NCI-H1092 (cell line): ENCODE measurements at regions not wholly inside any gene's neighbourhood (a gene's known extent, or its start where the extent isn't known, plus 50 kb on each side); places are given as distances from the start of the nearest gene placed in this dataset.

ENCODE experiments used
- DNase-seq: peaks from one replicate; lab custom pipeline; 2025; lab: John Stamatoyannopoulos, UW

- DNase-seq, result no peak
These were observed 224.4 kb upstream of the GALNT17 start for GRCh38 chr7:70907259-70908247.

- DNase-seq, result no peak
These were observed 218.0 kb upstream of the GALNT17 start for GRCh38 chr7:70913924-70914323.

DNA sequence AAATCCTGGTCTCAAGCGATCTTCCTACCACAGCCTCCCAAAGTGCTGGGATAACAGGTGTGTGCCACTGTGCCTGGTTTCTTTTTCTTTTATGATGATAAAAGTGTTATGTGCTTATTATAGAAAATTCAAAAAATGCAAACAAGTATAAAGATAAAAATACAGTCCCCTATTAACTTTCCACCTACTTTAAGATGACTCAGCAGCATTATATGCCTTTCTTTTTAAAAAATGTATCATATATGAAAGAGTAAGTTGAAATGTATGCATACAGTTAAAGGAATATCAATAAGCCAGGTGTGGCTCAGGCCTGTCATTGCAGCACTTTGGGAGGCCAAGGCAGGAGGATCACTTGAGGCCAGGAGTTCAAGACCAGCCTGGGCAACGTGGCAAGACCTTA, 216.9 kb upstream of the GALNT17 start:
- no peak for DNase-seq

GRCh38 chr7:70919481-70920073, 212.4 kb upstream of the GALNT17 start:
- DNase-seq, result no peak

DNA sequence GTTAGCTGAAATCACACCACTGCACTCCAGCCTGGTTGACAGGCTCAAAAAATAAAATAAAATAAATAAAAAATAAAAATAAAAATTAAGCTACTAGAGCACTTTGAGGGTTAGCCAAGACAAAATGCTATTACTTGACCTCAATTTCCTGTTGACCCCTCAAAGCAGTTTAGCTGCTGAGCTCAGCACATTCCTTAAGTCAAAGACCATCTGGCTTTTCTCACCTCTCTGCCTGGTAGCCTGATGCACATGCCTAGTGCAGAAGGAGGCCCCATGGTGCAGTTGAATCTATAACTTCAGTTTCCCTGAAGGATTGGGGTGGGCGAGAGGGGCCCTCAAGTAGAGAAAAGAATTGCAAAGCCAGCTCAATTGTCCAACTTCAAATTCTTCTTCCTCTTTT, 211.1 kb upstream of the GALNT17 start:
- no peak for DNase-seq

- no peak for DNase-seq
These were observed 208.6 kb upstream of the GALNT17 start for GRCh38 chr7:70923181-70923845.

GRCh38 chr7:70925411-70926115, 206.4 kb upstream of the GALNT17 start:
- DNase-seq, result no peak

DNA sequence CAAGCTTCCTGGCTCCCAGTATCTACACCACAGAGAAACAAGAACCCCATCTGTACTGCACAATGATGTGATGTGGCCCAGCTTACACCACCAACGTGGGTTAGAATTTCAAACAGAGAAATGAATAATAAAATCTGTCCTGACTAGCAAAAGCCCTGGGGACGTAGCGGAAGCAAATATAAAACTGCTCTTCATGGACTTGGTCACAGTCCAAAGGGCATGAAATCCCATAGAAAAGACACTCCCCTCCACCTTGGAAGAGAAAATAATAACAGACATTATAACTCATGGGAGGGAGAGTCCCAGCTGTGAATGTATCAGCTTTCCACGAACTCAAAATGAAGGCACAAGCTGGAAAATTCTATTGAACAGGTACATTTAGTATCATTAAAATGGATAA, 205.3 kb upstream of the GALNT17 start:
- DNase-seq, result no peak

DNA sequence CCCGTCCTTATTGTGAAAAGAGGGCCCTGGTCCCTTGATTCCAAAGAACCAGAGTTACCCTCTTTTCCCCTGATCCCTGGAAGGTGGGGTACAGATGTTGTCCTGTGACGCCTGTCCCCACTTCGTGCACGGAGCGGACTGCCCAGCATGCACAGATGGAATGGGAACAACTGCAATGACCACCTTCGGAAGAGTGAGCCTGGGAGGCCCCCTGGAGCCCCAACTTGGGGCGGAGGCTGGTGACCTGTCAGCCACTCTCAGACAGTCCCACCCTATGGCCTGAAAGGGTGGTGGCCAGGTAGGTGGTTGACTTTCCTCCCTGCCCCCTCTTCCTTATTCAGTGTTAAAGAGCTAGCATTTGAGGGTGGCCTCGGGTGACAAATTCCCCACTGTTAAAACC, 196.6 kb upstream of the GALNT17 start:
- DNase-seq, result no peak

- no peak for DNase-seq
These were observed 196.1 kb upstream of the GALNT17 start for GRCh38 chr7:70935854-70936253.

DNA sequence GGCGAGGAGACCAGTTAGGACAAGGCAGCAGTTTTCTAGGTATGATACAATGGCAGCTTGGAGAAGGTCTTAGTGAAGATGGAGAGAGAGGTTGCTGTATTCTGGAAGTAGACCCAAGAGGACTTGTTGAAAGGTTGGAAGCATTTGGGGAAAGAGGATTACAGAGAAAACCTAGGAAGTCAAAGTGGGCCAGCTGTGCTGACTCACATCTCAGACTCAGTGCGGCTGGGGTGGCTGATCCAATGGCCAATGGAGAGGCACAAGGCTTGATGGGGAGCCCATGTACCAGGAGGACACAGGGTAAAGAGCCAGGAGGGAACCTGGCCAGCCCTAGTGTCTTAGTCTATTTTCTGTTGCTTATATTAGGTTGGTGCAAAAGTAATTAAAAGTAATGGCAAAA, 194.5 kb upstream of the GALNT17 start:
- DNase-seq, result no peak

GRCh38 chr7:70940597-70940996, 191.3 kb upstream of the GALNT17 start:
- DNase-seq, result no peak

- no peak for DNase-seq
These were observed 189.2 kb upstream of the GALNT17 start for GRCh38 chr7:70942791-70943190.

- DNase-seq, result no peak
These were observed 187.4 kb upstream of the GALNT17 start for GRCh38 chr7:70944516-70944915.

GRCh38 chr7:70947181-70947580, 184.8 kb upstream of the GALNT17 start:
- DNase-seq, result no peak

DNA sequence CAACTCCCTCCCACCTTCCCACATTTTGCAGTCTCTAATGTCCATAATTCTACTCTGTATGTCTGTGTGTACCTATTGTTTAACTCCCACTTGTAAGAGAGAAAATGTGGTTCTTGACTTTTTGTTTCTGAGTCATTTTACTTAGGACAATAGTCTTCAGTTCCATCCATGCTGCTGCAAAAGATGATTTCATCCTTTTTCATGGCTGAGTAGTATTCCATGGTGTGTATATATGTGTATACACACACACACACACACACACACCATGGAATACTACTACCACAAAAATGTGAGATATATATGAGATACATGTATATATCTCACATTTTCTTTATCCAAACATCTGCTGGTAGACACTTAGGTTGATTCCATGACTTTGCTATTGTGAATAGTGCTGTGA, 182.1 kb upstream of the GALNT17 start:
- no peak for DNase-seq

DNA sequence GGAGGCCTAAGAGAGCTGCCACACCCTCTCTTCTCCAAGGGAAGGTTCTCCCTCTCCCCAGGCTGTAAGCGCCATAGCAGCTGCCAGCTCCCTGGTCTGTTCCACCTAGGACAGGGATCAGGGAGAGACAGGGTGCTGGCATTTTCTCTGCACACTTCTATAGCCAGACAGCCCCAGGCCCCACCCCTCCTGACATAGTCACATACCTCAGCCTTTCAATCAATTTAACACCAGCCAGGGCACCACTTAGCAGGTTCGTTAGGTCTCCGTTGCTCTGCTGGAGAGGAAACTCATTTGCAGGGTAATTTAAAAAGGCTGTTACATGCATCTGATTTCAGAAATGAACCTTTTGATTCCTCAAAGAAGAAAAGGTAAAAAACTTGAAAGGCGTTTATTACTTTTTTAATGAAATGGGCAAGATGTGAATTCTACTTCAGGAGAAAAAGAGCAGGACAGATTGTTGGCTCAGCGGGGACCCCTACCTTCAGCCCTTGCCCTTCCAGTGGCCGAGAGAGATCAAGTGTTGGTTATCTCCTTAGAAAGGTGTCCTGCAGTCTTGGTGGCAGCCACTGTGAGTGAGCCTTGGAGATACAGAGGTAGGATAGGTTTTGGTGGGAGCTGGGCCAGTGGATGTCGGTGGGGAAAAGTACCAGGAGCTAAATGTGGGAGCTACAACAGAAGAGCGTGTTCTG, 180.5 kb upstream of the GALNT17 start:
- no peak for DNase-seq

DNA sequence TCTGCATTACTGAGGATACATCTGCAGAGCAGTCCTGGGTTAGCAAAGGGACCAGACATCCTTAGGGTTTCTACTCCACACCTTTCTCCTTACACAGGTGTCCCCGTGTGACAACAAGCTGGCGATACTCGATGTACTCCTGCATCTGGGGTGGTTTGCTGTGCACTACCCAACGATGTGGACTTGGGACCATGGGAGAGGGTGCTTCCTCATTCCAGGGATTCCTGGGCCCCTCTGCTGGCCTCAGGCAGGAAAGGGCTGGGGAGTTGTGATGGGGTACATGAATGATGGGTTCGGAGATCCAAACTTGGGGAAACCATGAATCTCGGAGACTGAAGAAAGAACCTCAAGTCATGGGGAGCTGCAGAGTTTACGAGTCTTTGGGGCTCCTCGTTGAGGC, 179.6 kb upstream of the GALNT17 start:
- DNase-seq, result no peak

DNA sequence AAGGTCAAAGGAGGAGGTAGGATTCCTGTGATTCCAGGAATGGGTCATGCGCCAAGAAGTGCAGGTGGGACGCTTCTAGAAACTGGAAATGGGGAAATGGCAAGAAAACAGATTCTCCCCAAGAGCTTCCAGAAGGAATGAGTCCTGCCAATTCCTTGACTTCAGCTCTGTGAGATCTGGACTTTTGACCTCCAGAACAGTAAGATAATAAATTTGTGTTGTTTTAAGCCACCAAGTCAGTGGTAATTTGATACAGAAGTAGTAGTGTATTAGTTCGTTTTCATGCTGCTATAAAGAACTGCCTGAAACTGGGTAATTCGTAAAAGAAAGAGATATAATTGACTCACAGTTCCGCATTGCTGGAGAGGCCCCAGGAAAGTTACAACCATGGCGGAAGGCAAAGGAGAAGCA, 178.6 kb upstream of the GALNT17 start:
- DNase-seq, result no peak

DNA sequence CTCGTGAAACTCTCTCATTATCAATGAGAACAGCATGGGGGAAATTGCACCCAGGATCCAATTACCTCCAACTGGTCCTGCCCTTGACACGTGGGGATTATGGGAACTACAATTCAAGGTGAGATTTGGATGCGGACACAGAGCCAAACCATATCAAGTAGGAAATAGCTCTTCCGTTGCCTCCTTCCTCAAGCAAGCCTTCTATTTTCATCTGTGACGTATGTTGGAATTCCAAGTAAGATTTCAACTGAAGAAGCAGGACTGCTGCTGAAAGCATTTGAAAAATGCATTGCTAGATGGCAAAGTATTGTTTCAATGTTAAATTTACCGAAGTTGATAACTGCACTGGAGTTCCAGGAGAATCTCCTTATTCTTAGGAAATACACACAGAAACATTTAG, 178.1 kb upstream of the GALNT17 start:
- no peak for DNase-seq

GRCh38 chr7:70972693-70973092, 159.3 kb upstream of the GALNT17 start:
- DNase-seq, result no peak

DNA sequence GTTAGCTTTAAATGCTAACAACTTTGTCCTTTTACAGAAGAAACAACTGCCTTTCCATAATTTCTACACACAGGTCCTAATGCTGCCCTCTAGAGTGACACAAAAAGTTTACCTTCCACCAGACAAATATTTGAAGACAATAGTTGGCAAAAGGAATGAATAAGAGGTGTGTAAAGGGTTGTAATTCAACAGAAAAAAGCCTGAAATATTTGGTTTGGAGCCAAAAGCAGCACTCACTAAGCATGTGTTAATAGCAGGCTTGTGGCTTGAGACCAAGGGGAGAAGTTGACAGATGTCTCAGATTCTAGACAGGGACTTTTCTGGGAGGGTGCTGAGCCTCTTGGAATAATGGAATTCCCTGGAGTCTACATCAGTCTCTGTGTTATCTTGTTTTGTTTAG, 156.2 kb upstream of the GALNT17 start:
- no peak for DNase-seq
